ENCODE measurements at regions not wholly inside any gene's neighbourhood (a gene's known extent, or its start where the extent isn't known, plus 50 kb on each side); places are given as distances from the start of the nearest gene placed in this dataset.

DNA sequence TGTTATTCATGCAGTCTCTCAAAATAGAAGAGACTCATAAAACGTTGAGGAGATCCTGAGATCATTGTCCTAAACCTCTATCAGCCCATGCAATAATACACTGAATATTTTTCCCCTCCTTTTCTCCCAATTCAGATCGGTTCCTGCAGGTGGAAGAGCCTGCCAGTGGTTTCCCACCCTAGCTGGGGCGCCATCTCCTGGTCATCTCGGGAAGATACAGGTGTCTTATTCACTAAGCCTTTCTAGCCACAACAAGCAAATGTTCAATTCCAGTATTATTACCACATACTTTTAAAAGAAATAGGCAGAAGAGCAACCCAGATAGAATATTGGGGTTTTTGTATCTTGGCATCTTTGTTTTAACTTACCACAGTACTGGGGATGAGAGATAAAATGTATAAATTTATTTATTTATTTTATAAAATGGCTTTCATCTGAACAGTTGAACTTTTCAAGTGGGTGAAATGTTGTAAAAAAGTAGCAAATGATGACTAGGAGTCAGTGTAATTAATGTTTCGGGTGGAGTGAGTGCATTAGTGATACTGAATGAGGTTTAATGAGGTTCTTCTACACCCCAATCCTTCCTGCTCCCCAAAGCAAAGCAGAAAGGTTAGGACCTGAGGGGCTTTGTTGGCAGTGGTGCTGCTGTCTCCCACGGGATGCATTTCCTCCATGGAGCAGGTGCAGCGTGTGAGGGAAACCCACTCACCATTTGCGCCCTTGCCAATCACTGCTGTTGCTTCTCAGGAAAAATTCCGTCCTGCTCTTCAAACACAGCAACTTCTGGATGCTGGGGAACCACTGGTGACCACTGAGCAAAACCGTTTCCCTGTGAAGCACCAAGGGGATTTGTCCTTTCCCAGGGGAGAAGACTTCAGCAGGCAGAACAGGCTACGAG, 147.1 kb upstream of the FHL2 start:
- no peaks in the 10 kb centered on the region for H3F3A ChIP-seq (ENCODE audit: insufficient read depth, low read length, poor library complexity, severe bottlenecking)
- no peaks in the 10 kb centered on the region for H3K36me3 ChIP-seq (ENCODE audit: insufficient read depth, low read length)
- no peaks in the 10 kb centered on the region for H3K9me2 ChIP-seq (ENCODE audit: insufficient read depth, low read length)
- no peak overlapping the region for H3K4me3 ChIP-seq (ENCODE audit: low read length)
- no peaks in the 10 kb centered on the region for H3K27me3 ChIP-seq (ENCODE audit: insufficient read depth, low read depth, low read length)
- H3K9me3 ChIP-seq (ENCODE audit: low read length), result no peaks in the 10 kb centered on the region
- no peaks in the 10 kb centered on the region for H3K79me2 ChIP-seq (replicated peaks; ENCODE audit: insufficient read depth, low read length)
- no peak overlapping the region for H3K4me2 ChIP-seq (ENCODE audit: low read length)
- no peaks in the 10 kb centered on the region for H4K20me1 ChIP-seq (ENCODE audit: insufficient read depth)
- no peak overlapping the region for H3K9ac ChIP-seq (ENCODE audit: low read length)
- no peak overlapping the region for H3K27ac ChIP-seq (ENCODE audit: low read length)
- TF ChIP-seq, protein P1, sequence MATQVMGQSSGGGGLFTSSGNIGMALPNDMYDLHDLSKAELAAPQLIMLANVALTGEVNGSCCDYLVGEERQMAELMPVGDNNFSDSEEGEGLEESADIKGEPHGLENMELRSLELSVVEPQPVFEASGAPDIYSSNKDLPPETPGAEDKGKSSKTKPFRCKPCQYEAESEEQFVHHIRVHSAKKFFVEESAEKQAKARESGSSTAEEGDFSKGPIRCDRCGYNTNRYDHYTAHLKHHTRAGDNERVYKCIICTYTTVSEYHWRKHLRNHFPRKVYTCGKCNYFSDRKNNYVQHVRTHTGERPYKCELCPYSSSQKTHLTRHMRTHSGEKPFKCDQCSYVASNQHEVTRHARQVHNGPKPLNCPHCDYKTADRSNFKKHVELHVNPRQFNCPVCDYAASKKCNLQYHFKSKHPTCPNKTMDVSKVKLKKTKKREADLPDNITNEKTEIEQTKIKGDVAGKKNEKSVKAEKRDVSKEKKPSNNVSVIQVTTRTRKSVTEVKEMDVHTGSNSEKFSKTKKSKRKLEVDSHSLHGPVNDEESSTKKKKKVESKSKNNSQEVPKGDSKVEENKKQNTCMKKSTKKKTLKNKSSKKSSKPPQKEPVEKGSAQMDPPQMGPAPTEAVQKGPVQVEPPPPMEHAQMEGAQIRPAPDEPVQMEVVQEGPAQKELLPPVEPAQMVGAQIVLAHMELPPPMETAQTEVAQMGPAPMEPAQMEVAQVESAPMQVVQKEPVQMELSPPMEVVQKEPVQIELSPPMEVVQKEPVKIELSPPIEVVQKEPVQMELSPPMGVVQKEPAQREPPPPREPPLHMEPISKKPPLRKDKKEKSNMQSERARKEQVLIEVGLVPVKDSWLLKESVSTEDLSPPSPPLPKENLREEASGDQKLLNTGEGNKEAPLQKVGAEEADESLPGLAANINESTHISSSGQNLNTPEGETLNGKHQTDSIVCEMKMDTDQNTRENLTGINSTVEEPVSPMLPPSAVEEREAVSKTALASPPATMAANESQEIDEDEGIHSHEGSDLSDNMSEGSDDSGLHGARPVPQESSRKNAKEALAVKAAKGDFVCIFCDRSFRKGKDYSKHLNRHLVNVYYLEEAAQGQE (IDR thresholded peaks at IDR 0.05; ENCODE audit: borderline replicate concordance), result no peak
- TF ChIP-seq SMC3 (conservative IDR thresholded peaks at IDR 0.05; ENCODE audit: poor library complexity) (peak; percentile 60), EP300 (conservative IDR thresholded peaks at IDR 0.05; ENCODE audit: poor library complexity, severe bottlenecking) (no peak), EZH2 (IDR thresholded peaks at IDR 0.05; ENCODE audit: borderline replicate concordance, insufficient read depth, low read length, poor library complexity, severe bottlenecking) (no peak), MXI1 (conservative IDR thresholded peaks at IDR 0.05; ENCODE audit: poor library complexity, severe bottlenecking) (no peak), POLR2AphosphoS5 (IDR thresholded peaks at IDR 0.05) (no peak), RAD21 (conservative IDR thresholded peaks at IDR 0.05) (peak; percentile 45), TAF1 (IDR thresholded peaks at IDR 0.05; ENCODE audit: low read depth) (no peak)
- TF ChIP-seq, protein P2, sequence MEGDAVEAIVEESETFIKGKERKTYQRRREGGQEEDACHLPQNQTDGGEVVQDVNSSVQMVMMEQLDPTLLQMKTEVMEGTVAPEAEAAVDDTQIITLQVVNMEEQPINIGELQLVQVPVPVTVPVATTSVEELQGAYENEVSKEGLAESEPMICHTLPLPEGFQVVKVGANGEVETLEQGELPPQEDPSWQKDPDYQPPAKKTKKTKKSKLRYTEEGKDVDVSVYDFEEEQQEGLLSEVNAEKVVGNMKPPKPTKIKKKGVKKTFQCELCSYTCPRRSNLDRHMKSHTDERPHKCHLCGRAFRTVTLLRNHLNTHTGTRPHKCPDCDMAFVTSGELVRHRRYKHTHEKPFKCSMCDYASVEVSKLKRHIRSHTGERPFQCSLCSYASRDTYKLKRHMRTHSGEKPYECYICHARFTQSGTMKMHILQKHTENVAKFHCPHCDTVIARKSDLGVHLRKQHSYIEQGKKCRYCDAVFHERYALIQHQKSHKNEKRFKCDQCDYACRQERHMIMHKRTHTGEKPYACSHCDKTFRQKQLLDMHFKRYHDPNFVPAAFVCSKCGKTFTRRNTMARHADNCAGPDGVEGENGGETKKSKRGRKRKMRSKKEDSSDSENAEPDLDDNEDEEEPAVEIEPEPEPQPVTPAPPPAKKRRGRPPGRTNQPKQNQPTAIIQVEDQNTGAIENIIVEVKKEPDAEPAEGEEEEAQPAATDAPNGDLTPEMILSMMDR (IDR thresholded peaks at IDR 0.05; ENCODE audit: poor library complexity, severe bottlenecking), result peak; percentile 66
- H2AFZ ChIP-seq (ENCODE audit: low read depth, low read length), result no peak overlapping the region

DNA sequence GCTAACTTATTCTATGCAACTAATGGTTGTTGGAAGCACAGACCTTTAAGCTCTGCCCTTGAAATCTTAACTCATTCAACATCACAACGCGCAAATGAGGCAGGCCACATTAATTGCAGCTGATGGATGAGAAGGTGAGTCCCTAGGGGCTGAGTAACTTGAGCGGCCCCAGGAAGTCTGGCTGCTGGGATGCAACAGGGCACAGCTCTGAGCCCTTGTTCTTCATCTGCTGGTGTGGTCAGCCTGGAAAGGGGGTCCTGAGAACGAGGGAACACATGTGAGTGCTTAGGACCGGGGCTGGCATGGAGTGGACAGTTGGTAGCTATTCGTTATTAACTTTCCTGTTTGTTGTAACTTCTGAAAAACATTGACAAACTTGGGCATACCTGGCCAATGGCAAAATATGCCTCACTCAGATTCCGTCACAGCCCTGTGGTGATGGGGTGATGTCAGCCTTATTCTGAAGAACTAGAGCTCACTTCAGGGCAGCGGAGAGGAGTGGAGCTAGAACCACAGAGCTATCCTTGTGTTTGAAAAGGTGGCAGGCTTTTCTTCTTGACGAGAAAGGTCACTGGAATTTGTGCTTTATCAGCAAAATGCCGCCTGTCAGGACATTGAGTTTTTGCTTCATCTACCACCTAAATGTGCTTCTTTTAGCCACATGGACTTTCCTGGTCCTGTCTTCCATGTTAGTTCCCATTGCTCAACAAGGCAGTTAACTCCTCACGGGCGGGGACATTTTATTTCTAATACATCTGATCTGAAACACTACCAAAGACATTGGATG, 145.9 kb upstream of the FHL2 start:
- H3K9ac ChIP-seq (ENCODE audit: low read length), result no peak overlapping the region
- no peak overlapping the region for H3K4me2 ChIP-seq (ENCODE audit: low read length)
- no peaks in the 10 kb centered on the region for H3K36me3 ChIP-seq (ENCODE audit: insufficient read depth, low read length)
- H4K20me1 ChIP-seq (ENCODE audit: insufficient read depth), result no peaks in the 10 kb centered on the region
- no peaks in the 10 kb centered on the region for H3K9me2 ChIP-seq (ENCODE audit: insufficient read depth, low read length)
- H3K79me2 ChIP-seq (replicated peaks; ENCODE audit: insufficient read depth, low read length), result no peaks in the 10 kb centered on the region
- H3K9me3 ChIP-seq (ENCODE audit: low read length), result no peaks in the 10 kb centered on the region
- TF ChIP-seq MXI1 (conservative IDR thresholded peaks at IDR 0.05; ENCODE audit: poor library complexity, severe bottlenecking), result no peak
- TF ChIP-seq RAD21 (conservative IDR thresholded peaks at IDR 0.05), result no peak
- no peaks in the 10 kb centered on the region for H3F3A ChIP-seq (ENCODE audit: insufficient read depth, low read length, poor library complexity, severe bottlenecking)
- H3K27ac ChIP-seq (ENCODE audit: low read length), result no peak overlapping the region
- H3K4me3 ChIP-seq (ENCODE audit: low read length), result no peak overlapping the region
- H2AFZ ChIP-seq (ENCODE audit: low read depth, low read length), result no peak overlapping the region
- H3K27me3 ChIP-seq (ENCODE audit: insufficient read depth, low read depth, low read length), result no peaks in the 10 kb centered on the region
